ENCODE measurements at regions not wholly inside any gene's neighbourhood (a gene's known extent, or its start where the extent isn't known, plus 50 kb on each side); places are given as distances from the start of the nearest gene placed in this dataset.

GRCh38 chr6:14875481-14876063, 370.3 kb upstream of the JARID2 start:
- TF ChIP-seq CTCF (conservative IDR thresholded peaks at IDR 0.05; ENCODE audit: low read depth in 2 of 2) (no peak), POLR2AphosphoS5 (IDR thresholded peaks at IDR 0.05; ENCODE audit: low read depth) (no peak), EZH2 (IDR thresholded peaks at IDR 0.05; ENCODE audit: low read depth, unreplicated experiment) (no peak), ZNF462 (CRISPR knock-in tag; IDR thresholded peaks at IDR 0.05) (no peak), STAT1 (IDR thresholded peaks at IDR 0.05; ENCODE audit: unreplicated experiment) (no peak), REST (IDR thresholded peaks at IDR 0.05; ENCODE audit: unreplicated experiment) (no peak), EZH2phosphoT487 (IDR thresholded peaks at IDR 0.05; ENCODE audit: unreplicated experiment) (no peak), CREB1 (CRISPR knock-in tag; IDR thresholded peaks at IDR 0.05; ENCODE audit: low read depth) (no peak), ZNF114 (CRISPR knock-in tag; IDR thresholded peaks at IDR 0.05) (no peak), JUNB (IDR thresholded peaks at IDR 0.05; ENCODE audit: unreplicated experiment) (no peak), ETS1 (IDR thresholded peaks at IDR 0.05) (no peak)
